ENCODE measurements at regions not wholly inside any gene's neighbourhood (a gene's known extent, or its start where the extent isn't known, plus 50 kb on each side); places are given as distances from the start of the nearest gene placed in this dataset.
"Not testable (repeated sequence)": the region's sequence is repeated elsewhere in the genome, so short reads cannot be mapped to it uniquely, and the experiment has no call there.

DNA sequence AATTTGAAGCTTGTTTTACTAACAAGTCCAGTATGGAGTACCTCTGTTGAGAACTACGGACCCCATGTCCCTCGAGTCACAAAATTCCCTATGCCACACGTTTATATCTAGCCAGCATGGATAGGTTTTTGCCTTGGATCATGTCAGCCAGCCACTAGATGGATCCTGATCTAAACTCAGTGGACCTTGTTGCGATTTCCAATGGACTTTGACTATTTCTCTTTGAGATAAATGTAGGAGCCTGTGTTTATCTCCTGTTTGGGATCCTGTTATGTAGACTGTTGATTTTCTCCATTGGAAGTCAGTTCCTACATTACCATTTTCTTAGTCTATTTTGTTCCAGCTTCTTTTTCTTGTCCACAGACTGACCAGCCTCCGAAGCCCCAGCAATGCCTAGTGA lies 127.1 kb upstream of the BMAL1 start:
- H3K27ac Mint-ChIP-seq: no peak overlapping the region
- H3K4me3 Mint-ChIP-seq: no peak overlapping the region
- no peaks in the 10 kb centered on the region for H3K4me1 Mint-ChIP-seq (ENCODE audit: low read depth)
- peaks cover 4% of the 10 kb centered on the region for H3K9me3 Mint-ChIP-seq
- no peak for DNase-seq
- TF ChIP-seq, protein P1, sequence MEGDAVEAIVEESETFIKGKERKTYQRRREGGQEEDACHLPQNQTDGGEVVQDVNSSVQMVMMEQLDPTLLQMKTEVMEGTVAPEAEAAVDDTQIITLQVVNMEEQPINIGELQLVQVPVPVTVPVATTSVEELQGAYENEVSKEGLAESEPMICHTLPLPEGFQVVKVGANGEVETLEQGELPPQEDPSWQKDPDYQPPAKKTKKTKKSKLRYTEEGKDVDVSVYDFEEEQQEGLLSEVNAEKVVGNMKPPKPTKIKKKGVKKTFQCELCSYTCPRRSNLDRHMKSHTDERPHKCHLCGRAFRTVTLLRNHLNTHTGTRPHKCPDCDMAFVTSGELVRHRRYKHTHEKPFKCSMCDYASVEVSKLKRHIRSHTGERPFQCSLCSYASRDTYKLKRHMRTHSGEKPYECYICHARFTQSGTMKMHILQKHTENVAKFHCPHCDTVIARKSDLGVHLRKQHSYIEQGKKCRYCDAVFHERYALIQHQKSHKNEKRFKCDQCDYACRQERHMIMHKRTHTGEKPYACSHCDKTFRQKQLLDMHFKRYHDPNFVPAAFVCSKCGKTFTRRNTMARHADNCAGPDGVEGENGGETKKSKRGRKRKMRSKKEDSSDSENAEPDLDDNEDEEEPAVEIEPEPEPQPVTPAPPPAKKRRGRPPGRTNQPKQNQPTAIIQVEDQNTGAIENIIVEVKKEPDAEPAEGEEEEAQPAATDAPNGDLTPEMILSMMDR (IDR thresholded peaks at IDR 0.05): no peak
- peaks cover 2% of the 10 kb centered on the region for H3K27me3 Mint-ChIP-seq (ENCODE audit: insufficient read depth)
- no peaks in the 10 kb centered on the region for H3K36me3 Mint-ChIP-seq (ENCODE audit: low read depth)

DNA sequence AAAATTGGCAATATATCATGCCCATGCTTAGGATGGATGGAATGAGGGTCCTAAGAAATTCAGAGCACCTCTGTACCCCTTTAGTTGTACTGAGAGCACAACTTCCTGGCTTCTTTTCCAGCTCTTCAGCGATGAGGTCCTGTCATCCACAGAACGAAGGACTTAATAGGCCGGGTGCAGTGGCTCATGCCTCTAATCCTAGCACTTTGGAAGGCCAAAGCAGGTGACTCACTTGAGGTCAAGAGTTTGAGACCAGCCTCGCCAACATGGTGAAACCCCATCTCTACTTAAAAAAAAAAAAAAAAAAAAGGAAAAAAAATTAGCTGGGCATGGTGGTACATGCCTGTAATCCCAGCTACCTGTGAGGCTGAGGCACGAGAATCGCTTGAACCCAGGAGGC lies 125.3 kb upstream of the BMAL1 start:
- Mint-ChIP-seq H3K4me1 (ENCODE audit: low read depth) (no peaks in the 10 kb centered on the region), H3K36me3 (ENCODE audit: low read depth) (no peaks in the 10 kb centered on the region), H3K27me3 (ENCODE audit: insufficient read depth) (peaks cover 7% of the 10 kb centered on the region), H3K27ac (no peak overlapping the region), H3K4me3 (no peak overlapping the region), H3K9me3 (peaks cover 16% of the 10 kb centered on the region)
- TF ChIP-seq, protein P1 (IDR thresholded peaks at IDR 0.05): no peak
- no peak for DNase-seq

DNA sequence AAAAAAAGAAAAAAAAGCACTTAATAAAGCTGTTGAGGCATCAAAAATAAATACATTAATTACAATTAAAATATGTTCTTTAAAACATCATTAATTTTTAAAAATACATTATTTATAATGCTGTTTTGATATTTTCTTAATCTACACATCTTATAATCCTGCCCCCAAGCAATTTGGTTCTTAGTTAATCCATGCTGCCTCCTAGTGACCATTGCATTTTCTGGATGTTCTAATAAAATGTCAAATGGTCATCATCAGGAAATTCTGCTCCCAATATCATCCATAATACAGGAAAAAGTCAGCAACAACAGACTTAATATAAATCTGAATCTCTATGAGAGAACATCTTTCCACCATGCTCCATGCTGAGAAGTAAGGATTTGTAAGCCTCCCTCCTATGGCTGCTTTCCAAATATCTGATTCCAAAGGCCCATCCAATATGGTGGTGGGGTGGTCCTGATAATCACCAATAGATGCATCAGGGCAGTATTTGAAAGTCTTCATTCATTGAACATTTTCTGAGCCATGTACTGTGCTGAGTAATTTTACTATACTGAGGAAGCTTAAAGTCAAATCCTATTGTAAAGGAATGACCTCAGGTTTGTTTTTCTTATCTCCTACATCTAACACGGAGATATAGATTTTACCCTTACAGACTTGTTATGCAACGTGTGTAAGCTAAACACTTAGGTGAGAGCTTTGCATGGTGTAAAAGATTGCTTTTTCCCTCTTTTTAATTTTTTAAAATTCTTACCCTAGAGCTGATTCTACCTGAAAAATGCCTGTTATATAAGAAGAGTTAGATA lies 124.7 kb upstream of the BMAL1 start:
- TF ChIP-seq, protein P1 (IDR thresholded peaks at IDR 0.05): peak; percentile 81
- peak; percentile 24 for DNase-seq
- Mint-ChIP-seq H3K9me3 (peaks cover 16% of the 10 kb centered on the region), H3K27me3 (ENCODE audit: insufficient read depth) (peaks cover 7% of the 10 kb centered on the region), H3K36me3 (ENCODE audit: low read depth) (no peaks in the 10 kb centered on the region), H3K4me3 (no peak overlapping the region), H3K4me1 (ENCODE audit: low read depth) (no peaks in the 10 kb centered on the region), H3K27ac (no peak overlapping the region)

DNA sequence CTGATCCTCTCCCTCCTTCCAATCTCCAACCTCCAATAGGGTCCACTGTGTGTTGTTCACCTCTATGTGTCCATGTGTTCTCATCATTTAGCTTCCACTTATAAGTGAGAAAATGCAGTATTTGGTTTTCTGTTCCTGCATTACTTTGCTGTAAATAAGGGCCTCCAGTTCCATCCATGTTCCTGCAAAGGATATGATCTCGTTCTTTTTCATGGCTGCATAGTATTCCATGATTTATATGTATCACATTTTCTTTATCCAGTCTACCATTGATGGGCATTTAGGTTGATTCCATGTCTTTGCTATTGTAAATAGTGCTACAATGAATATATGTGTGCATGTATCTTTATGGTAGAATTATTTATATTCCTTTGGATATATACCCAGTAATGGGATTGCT lies 123.2 kb upstream of the BMAL1 start:
- H3K27ac Mint-ChIP-seq; H3K4me3 Mint-ChIP-seq; DNase-seq; H3K4me1 Mint-ChIP-seq (ENCODE audit: low read depth); H3K36me3 Mint-ChIP-seq (ENCODE audit: low read depth): not testable (repeated sequence)
- peaks cover 16% of the 10 kb centered on the region for H3K9me3 Mint-ChIP-seq
- H3K27me3 Mint-ChIP-seq (ENCODE audit: insufficient read depth): peaks cover 15% of the 10 kb centered on the region

DNA sequence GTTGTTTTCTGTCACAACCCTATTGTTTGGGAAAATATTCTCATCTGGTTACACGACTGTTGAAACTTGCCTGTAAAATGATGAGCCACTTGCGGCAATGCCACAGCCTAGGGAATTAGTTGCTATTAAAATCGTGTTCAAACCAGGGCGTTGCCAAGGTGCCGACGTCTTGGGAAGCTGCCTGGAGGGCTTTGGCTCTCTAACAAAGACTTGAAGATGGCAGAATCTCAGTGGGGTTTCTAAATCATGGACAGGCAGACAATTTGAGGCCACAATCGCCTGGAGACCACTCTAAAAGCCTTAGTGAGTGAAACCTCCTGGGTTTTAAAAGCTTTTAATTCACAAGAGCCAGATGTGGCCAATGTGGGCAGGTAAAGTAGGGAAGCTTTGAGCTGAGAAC lies 117.2 kb upstream of the BMAL1 start:
- Mint-ChIP-seq H3K4me3 (no peak overlapping the region), H3K36me3 (ENCODE audit: low read depth) (no peaks in the 10 kb centered on the region), H3K27ac (no peak overlapping the region), H3K4me1 (ENCODE audit: low read depth) (no peaks in the 10 kb centered on the region), H3K27me3 (ENCODE audit: insufficient read depth) (peaks cover 30% of the 10 kb centered on the region), H3K9me3 (peaks cover 14% of the 10 kb centered on the region)
- TF ChIP-seq, protein P1 (IDR thresholded peaks at IDR 0.05): no peak
- DNase-seq: no peak

DNA sequence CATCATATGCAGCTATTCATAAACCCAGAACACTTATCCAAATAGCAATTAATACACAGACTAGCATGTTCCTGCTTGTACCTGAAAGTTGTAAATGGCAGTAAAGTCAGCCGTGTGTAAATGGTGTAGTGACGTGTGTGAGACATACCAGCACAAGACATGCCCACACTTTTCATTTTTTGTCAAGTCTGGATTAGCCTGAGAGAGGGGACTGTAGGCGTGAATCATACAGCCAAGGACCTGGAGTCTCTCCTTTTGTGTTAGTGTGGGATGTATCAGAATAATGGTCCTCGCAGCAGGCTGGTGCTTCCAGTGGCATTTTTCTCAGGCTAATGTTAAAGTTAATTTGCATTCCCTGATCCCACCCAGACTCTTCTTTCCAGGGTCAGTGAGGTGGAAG lies 116.8 kb upstream of the BMAL1 start:
- H3K27me3 Mint-ChIP-seq (ENCODE audit: insufficient read depth): peaks cover 30% of the 10 kb centered on the region
- no peak for DNase-seq
- peaks cover 9% of the 10 kb centered on the region; the same call in 1 of the 2 replicates for H3K9me3 Mint-ChIP-seq
- H3K27ac Mint-ChIP-seq: no peak overlapping the region
- no peaks in the 10 kb centered on the region for H3K4me1 Mint-ChIP-seq (ENCODE audit: low read depth)
- H3K4me3 Mint-ChIP-seq: no peak overlapping the region
- H3K36me3 Mint-ChIP-seq (ENCODE audit: low read depth): no peaks in the 10 kb centered on the region
- TF ChIP-seq, protein P1 (IDR thresholded peaks at IDR 0.05): no peak

All from HFFc6 (cell line).